ENCODE measurements at regions not wholly inside any gene's neighbourhood (a gene's known extent, or its start where the extent isn't known, plus 50 kb on each side); places are given as distances from the start of the nearest gene placed in this dataset.
"Not testable (repeated sequence)": the region's sequence is repeated elsewhere in the genome, so short reads cannot be mapped to it uniquely, and the experiment has no call there.

GRCh38 chr5:57735279-57736153, 252.9 kb upstream of the ACTBL2 start:
- TF ChIP-seq, protein P1, sequence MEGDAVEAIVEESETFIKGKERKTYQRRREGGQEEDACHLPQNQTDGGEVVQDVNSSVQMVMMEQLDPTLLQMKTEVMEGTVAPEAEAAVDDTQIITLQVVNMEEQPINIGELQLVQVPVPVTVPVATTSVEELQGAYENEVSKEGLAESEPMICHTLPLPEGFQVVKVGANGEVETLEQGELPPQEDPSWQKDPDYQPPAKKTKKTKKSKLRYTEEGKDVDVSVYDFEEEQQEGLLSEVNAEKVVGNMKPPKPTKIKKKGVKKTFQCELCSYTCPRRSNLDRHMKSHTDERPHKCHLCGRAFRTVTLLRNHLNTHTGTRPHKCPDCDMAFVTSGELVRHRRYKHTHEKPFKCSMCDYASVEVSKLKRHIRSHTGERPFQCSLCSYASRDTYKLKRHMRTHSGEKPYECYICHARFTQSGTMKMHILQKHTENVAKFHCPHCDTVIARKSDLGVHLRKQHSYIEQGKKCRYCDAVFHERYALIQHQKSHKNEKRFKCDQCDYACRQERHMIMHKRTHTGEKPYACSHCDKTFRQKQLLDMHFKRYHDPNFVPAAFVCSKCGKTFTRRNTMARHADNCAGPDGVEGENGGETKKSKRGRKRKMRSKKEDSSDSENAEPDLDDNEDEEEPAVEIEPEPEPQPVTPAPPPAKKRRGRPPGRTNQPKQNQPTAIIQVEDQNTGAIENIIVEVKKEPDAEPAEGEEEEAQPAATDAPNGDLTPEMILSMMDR (conservative IDR thresholded peaks at IDR 0.05; ENCODE audit: low read depth, low read length), result not testable (repeated sequence)
- not testable (repeated sequence) for TF ChIP-seq EZH2 (IDR thresholded peaks at IDR 0.05; ENCODE audit: borderline replicate concordance, low read depth, low read length, poor library complexity, severe bottlenecking)
